Omental fat pad (tissue), 3 donors: ENCODE measurements at regions not wholly inside any gene's neighbourhood (a gene's known extent, or its start where the extent isn't known, plus 50 kb on each side); places are given as distances from the start of the nearest gene placed in this dataset.

Experiments
- ATAC-seq: fragments of 150-250 bp; one replicate; pipeline ENCODE4 v1.9.1; 2016; ENCODE audit warnings: mild to moderate bottlenecking, moderate library complexity; ENCODE audit not compliant: low FRiP score
- DNase-seq: peaks from one replicate; pipeline ENCODE4 v3.0.0-alpha.2; 2019; ENCODE audit warnings: low spot score
- TF ChIP-seq, protein P1 (sequence below), 3 donors: fragments of 450-650 bp; IDR thresholded peaks; one replicate each; pipeline ENCODE4 v1.5.1; 2016 to 2017; ENCODE audit warnings: antibody characterized with exemption in 3 of 3, mild to moderate bottlenecking in 3 of 3, moderate library complexity in 2 of 3

DNA sequence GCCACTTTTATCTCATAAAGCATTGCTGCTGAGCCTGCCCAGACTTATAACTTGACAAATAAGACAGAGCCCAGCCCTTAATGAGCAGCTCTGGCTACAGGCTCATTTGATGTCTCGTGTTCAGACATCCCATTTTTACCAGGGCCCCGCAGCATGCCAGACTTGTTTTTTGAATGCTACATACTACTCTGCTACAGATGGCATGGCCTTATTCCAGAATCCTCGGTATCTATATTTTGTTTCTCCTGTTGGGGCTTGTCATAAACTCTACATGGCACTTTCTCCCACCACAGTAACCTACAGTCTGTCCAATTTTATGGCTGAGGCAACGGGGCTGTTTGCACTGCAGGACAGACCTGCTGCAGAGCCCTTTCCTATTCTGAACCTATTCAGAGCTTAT is 179.0 kb upstream of the DDX18 start:
- DNase-seq (no peak), ATAC-seq (no peak)
- TF ChIP-seq, protein P1, sequence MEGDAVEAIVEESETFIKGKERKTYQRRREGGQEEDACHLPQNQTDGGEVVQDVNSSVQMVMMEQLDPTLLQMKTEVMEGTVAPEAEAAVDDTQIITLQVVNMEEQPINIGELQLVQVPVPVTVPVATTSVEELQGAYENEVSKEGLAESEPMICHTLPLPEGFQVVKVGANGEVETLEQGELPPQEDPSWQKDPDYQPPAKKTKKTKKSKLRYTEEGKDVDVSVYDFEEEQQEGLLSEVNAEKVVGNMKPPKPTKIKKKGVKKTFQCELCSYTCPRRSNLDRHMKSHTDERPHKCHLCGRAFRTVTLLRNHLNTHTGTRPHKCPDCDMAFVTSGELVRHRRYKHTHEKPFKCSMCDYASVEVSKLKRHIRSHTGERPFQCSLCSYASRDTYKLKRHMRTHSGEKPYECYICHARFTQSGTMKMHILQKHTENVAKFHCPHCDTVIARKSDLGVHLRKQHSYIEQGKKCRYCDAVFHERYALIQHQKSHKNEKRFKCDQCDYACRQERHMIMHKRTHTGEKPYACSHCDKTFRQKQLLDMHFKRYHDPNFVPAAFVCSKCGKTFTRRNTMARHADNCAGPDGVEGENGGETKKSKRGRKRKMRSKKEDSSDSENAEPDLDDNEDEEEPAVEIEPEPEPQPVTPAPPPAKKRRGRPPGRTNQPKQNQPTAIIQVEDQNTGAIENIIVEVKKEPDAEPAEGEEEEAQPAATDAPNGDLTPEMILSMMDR (IDR thresholded peaks at IDR 0.05): no peak

GRCh38 chr2:117639401-117639800 is 175.1 kb upstream of the DDX18 start:
- no peak for ATAC-seq
- TF ChIP-seq, protein P1 (IDR thresholded peaks at IDR 0.05): no peak
- no peak for DNase-seq

- no peak for DNase-seq
- TF ChIP-seq, protein P1 (IDR thresholded peaks at IDR 0.05): no peak
- ATAC-seq: no peak
These were observed 170.1 kb upstream of the DDX18 start for GRCh38 chr2:117644403-117644802.

DNA sequence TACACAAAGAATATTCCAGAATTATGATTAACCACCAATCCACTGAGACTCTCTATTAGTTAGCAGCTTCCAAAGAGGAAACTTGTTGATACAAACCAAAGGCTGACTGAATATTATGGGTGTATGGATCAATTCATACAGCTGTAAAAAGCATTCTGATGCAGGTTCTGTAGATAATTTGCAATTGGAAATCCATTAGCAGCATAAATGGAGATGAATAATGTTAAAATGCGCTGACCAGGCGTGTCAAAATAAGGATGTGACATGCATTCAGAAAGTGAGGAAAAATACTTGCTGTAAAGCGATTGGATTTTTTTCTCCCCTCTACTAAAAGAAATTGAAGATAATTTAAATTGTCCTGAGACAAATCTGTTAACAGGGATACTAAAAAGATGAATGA is 169.0 kb upstream of the DDX18 start:
- TF ChIP-seq, protein P1 (IDR thresholded peaks at IDR 0.05): no peak
- DNase-seq (no peak), ATAC-seq (no peak)

DNA sequence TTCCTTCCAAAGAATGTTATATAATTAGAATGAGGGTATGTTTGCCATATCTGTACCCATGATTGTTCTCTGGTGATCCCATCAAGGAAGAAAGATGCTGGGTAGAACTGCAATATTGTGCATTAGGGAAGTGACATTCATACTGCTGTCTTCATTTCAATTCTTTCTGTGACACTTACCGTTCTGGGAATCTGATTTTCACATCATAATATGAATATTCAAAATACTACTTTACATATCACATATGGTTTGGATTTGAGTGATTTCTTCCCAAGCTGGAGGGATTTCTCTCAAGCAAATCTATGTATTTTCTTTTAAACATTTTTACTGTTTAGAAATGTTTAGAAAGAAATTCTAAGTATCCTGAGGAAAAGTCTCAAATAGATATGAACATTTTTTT is 168.4 kb upstream of the DDX18 start:
- TF ChIP-seq, protein P1 (IDR thresholded peaks at IDR 0.05): no peak
- no peak for DNase-seq
- ATAC-seq: no peak

- TF ChIP-seq, protein P1 (IDR thresholded peaks at IDR 0.05): no peak
- DNase-seq: no peak
- no peak for ATAC-seq
These were observed 167.6 kb upstream of the DDX18 start for GRCh38 chr2:117646872-117647271.

GRCh38 chr2:117656546-117656945 is 157.9 kb upstream of the DDX18 start:
- ATAC-seq (no peak), DNase-seq (no peak)
- TF ChIP-seq, protein P1 (IDR thresholded peaks at IDR 0.05): no peak
